SK-N-MC (cell line): ENCODE measurements at regions not wholly inside any gene's neighbourhood (a gene's known extent, or its start where the extent isn't known, plus 50 kb on each side); places are given as distances from the start of the nearest gene placed in this dataset.

Experiments
- EZH2 ChIP-seq: fragments of 200-600 bp; sonication (generic); IDR thresholded peaks from one replicate; pipeline ENCODE4 v1.6.1; 2017; ENCODE audit warnings: antibody characterized with exemption
- FOXP2 ChIP-seq: optimal IDR thresholded peaks from 2 replicates; pipeline ENCODE3; 2011; ENCODE audit warnings: mild to moderate bottlenecking, moderate library complexity; ENCODE audit not compliant: insufficient read depth; ENCODE audit errors: extremely low read length, control extremely low read depth
- POLR2AphosphoS5 ChIP-seq: IDR thresholded peaks from 2 replicates; pipeline ENCODE4 v1.6.1; 2012; ENCODE audit warnings: mild to moderate bottlenecking, low read depth, low read length, borderline replicate concordance

DNA sequence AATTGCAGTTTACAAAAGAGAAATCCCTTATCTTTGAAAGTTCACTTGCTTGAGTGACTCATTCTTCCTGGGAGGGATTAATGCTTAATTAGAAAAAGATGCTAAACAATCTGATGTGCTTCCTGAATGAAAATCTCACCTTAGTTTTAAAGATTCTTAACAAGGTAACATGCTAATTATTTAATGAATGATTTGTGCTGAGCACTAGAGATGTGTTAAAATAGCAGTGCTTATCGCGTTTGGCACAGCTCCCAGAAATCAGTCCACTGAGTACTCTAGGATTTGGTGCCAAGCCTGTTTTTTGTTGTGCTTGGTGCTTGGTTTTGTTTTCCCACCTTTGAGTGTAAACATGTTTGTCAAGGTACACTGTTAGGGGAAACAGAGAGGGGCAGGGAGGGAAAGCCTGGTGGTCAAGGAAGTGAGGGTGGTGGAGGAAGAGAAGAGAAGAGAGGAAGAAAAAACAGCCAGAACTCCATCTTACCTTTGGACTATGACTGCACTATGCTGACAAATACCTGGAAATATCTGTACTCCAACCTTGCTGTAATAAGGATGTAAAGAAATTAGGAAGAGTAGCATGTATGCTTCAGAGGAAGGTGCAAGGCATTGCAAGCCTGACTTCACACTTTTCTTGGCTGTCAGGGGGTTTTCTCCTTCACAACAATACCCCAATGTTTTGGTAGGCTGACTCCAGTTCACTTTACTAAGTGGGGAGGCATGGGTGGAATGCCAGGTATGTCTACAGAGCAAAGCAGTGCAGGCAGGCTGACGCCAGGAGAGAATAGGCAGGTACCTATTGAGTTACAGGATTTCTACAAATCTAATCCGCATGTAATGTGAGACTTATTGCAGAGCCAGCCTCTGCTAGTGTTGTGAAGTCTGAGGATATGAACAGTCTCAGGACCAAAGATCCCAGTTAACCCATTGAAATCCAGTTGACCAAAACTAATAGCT is 157.2 kb upstream of the ISL1 start:
- TF ChIP-seq POLR2AphosphoS5 (no peak), EZH2 (no peak), FOXP2 (no peak)
